ENCODE measurements at regions not wholly inside any gene's neighbourhood (a gene's known extent, or its start where the extent isn't known, plus 50 kb on each side); places are given as distances from the start of the nearest gene placed in this dataset.

- Histone ChIP-seq H3K27me3 (ENCODE audit: control insufficient read depth in 2 of 2, insufficient read depth in 2 of 2, low read length in 2 of 2) (no peaks in the 10 kb centered on the region), H3K9me1 (replicated peaks; ENCODE audit: control insufficient read depth, extremely low read depth, insufficient read depth, low read length) (no peaks in the 10 kb centered on the region), H3K9me3 (replicated peaks; ENCODE audit: control insufficient read depth, insufficient read depth, low read length) (no peaks in the 10 kb centered on the region), H4K20me1 (replicated peaks; ENCODE audit: control insufficient read depth, extremely low read depth, insufficient read depth, low read length) (no peaks in the 10 kb centered on the region), H3K4me1 (ENCODE audit: control insufficient read depth, extremely low read depth, insufficient read depth, low read length) (peaks cover 16% of the 10 kb centered on the region), H3K9ac (replicated peaks; ENCODE audit: extremely low read depth, insufficient read depth, low read length) (no peak overlapping the region), H3K27ac (ENCODE audit: insufficient read depth, low read depth, low read length) (no peak overlapping the region), H3K4me2 (ENCODE audit: insufficient read depth, low read length) (no peak overlapping the region), H3K4me3 (replicated peaks in 1 of 3; ENCODE audit: insufficient read depth in 1 of 3, low read depth in 1 of 3, low read length in 3 of 3) (no peak overlapping the region), H2AFZ (ENCODE audit: low read depth, low read length) (no peak overlapping the region), H3K79me2 (ENCODE audit: control insufficient read depth, insufficient read depth, low read length) (no peaks in the 10 kb centered on the region), H3K36me3 (ENCODE audit: control insufficient read depth in 2 of 2, extremely low read depth in 1 of 2, insufficient read depth in 2 of 2, low read length in 2 of 2) (no peaks in the 10 kb centered on the region)
- CTCF ChIA-PET: no interaction called here
- intact Hi-C loops (cut with micrococcal nuclease) (no loop called here), dilution Hi-C loops (cut with MboI; ENCODE audit: extremely low pct_ligation_motif_present, low sequenced_read_pairs) (no loop called here)
- BruUV-seq (replicated peaks): no TSS peak
- TF ChIP-seq POLR2AphosphoS5 (IDR thresholded peaks at IDR 0.05; ENCODE audit: insufficient read depth, low read depth, low read length) (no peak), FOS (IDR thresholded peaks at IDR 0.05; ENCODE audit: borderline replicate concordance, insufficient read depth, low read length) (no peak), CTCF (IDR thresholded peaks at IDR 0.05; ENCODE audit: extremely low read depth in 1 of 2, insufficient read depth in 1 of 2, low read depth in 1 of 2, low read length in 2 of 2) (no peak), EZH2 (IDR thresholded peaks at IDR 0.05; ENCODE audit: borderline replicate concordance, low read depth, low read length, severe bottlenecking) (no peak), JUN (IDR thresholded peaks at IDR 0.05; ENCODE audit: borderline replicate concordance, insufficient read depth, insufficient read length, low read depth) (no peak), MAX (IDR thresholded peaks at IDR 0.05; ENCODE audit: insufficient read depth, insufficient read length) (no peak), POLR2A (IDR thresholded peaks at IDR 0.05; ENCODE audit: low read depth, low read length) (no peak), GATA2 (IDR thresholded peaks at IDR 0.05; ENCODE audit: insufficient read depth, insufficient read length, low read depth, low read length) (no peak), MYC (IDR thresholded peaks at IDR 0.05; ENCODE audit: low read depth, low read length) (no peak)
- FAIRE-seq: no peak
- DNase-seq (ENCODE audit: low read depth, low spot score): no peak
- POLR2A ChIA-PET: no interaction called here
Measured at GRCh38 chr4:185878633-185879032, 66.6 kb upstream of the SORBS2 start.
